Neural cell (in vitro differentiated cells): ENCODE measurements at regions not wholly inside any gene's neighbourhood (a gene's known extent, or its start where the extent isn't known, plus 50 kb on each side); places are given as distances from the start of the nearest gene placed in this dataset.

Source experiments
- H2AFZ ChIP-seq: fragments of 200-600, 300-800 bp; sonication (generic), shearing (Covaris generic); 2 replicates; pipeline ENCODE4 v1.6.0; 2014; ENCODE audit warnings: low read depth, mild to moderate bottlenecking, antibody characterized with exemption, low read length, moderate library complexity
- H3F3A ChIP-seq: fragments of 200-600 bp; shearing (Covaris generic); 2 replicates; pipeline ENCODE4 v1.6.1; 2016; ENCODE audit warnings: mild to moderate bottlenecking, moderate library complexity, mixed read lengths, antibody characterized with exemption, low read length; ENCODE audit not compliant: insufficient read depth, poor library complexity, severe bottlenecking
- H3K27ac ChIP-seq: fragments of 200-600, 300-800 bp; sonication (generic), shearing (Covaris generic); 2 replicates; pipeline ENCODE4 v1.5.1; 2014; ENCODE audit warnings: mild to moderate bottlenecking, low read length, moderate library complexity
- H3K27me3 ChIP-seq: fragments of 300-800, 200-600 bp; sonication (generic), shearing (Covaris generic); 2 replicates; pipeline ENCODE4 v1.6.0; 2014; ENCODE audit warnings: mild to moderate bottlenecking, low read depth, low read length, moderate library complexity; ENCODE audit not compliant: insufficient read depth
- H3K36me3 ChIP-seq: fragments of 300-800, 200-600 bp; sonication (generic), shearing (Covaris generic); 2 replicates; pipeline ENCODE4 v1.5.1; 2014; ENCODE audit warnings: mild to moderate bottlenecking, antibody characterized with exemption, low read length, moderate library complexity; ENCODE audit not compliant: insufficient read depth
- H3K4me2 ChIP-seq: fragments of 300-800, 200-600 bp; sonication (generic), shearing (Covaris generic); 2 replicates; pipeline ENCODE4 v1.6.0; 2014; ENCODE audit warnings: mild to moderate bottlenecking, low read length
- H3K4me3 ChIP-seq: fragments of 300-800, 200-600 bp; sonication (generic), shearing (Covaris generic); 2 replicates; pipeline ENCODE4 v1.5.1; 2014; ENCODE audit warnings: mild to moderate bottlenecking, low read length, moderate library complexity
- H3K79me2 ChIP-seq: fragments of 200-600 bp; shearing (Covaris generic); replicated peaks from 2 replicates; pipeline ENCODE4 v1.6.0; 2014; ENCODE audit warnings: mild to moderate bottlenecking, low read length, moderate library complexity; ENCODE audit not compliant: insufficient read depth
- H3K9ac ChIP-seq: fragments of 300-800, 200-600 bp; sonication (generic), shearing (Covaris generic); 2 replicates; pipeline ENCODE4 v1.6.1; 2016; ENCODE audit warnings: mild to moderate bottlenecking, low read length, mixed read lengths
- H3K9me2 ChIP-seq: fragments of 200-600 bp; shearing (Covaris generic); 2 replicates; pipeline ENCODE4 v1.6.1; 2016; ENCODE audit warnings: mild to moderate bottlenecking, low read length, mixed read lengths; ENCODE audit not compliant: insufficient read depth
- H3K9me3 ChIP-seq: fragments of 200-600, 300-800 bp; sonication (generic), shearing (Covaris generic); 2 replicates; pipeline ENCODE4 v1.6.1; 2016; ENCODE audit warnings: mild to moderate bottlenecking, mixed run types, low read length, moderate library complexity, mixed read lengths
- H4K20me1 ChIP-seq: fragments of 200-600 bp; shearing (Covaris generic); 2 replicates; pipeline ENCODE4 v1.6.1; 2016; ENCODE audit warnings: mild to moderate bottlenecking, mixed run types; ENCODE audit not compliant: insufficient read depth
- CTCF ChIP-seq: fragments of 450-650 bp; IDR thresholded peaks from 2 replicates; pipeline ENCODE4 v1.5.1; 2014; ENCODE audit warnings: antibody characterized with exemption, mild to moderate bottlenecking, moderate library complexity; ENCODE audit not compliant: poor library complexity, severe bottlenecking
- EP300 ChIP-seq: fragments of 450-650 bp; conservative IDR thresholded peaks from 2 replicates; pipeline ENCODE4 v1.6.1; 2014; ENCODE audit warnings: antibody characterized with exemption, mild to moderate bottlenecking, moderate library complexity; ENCODE audit not compliant: poor library complexity, severe bottlenecking
- EZH2 ChIP-seq: fragments of 200-600, 300-800 bp; shearing (Covaris generic), sonication (generic); IDR thresholded peaks from 2 replicates; pipeline ENCODE4 v1.6.1; 2014; ENCODE audit warnings: antibody characterized with exemption, low read length, borderline replicate concordance, mild to moderate bottlenecking; ENCODE audit not compliant: insufficient read depth, poor library complexity, severe bottlenecking
- MXI1 ChIP-seq: fragments of 450-650 bp; conservative IDR thresholded peaks from 2 replicates; pipeline ENCODE4 v1.6.1; 2014; ENCODE audit warnings: antibody characterized with exemption, mild to moderate bottlenecking; ENCODE audit not compliant: poor library complexity, severe bottlenecking
- POLR2AphosphoS5 ChIP-seq: IDR thresholded peaks from 2 replicates; pipeline ENCODE4 v1.6.1; 2012
- RAD21 ChIP-seq: fragments of 450-650 bp; conservative IDR thresholded peaks from 2 replicates; pipeline ENCODE4 v1.6.1; 2014; ENCODE audit warnings: antibody characterized with exemption, mild to moderate bottlenecking, moderate library complexity
- REST ChIP-seq: IDR thresholded peaks from 2 replicates; pipeline ENCODE4 v1.6.1; 2012; ENCODE audit warnings: borderline replicate concordance
- SMC3 ChIP-seq: fragments of 450-650 bp; conservative IDR thresholded peaks from 2 replicates; pipeline ENCODE4 v1.6.1; 2014; ENCODE audit warnings: antibody characterized with exemption, mild to moderate bottlenecking, moderate library complexity; ENCODE audit not compliant: poor library complexity
- TAF1 ChIP-seq: IDR thresholded peaks from 2 replicates; pipeline ENCODE4 v1.6.1; 2012; ENCODE audit warnings: low read depth

GRCh38 chr20:58004900-58005299 lies 223.6 kb downstream of the ANKRD60 start:
- Histone ChIP-seq H3K9me2 (no peaks in the 10 kb centered on the region), H3K79me2 (no peaks in the 10 kb centered on the region), H2AFZ (no peak overlapping the region), H3K9me3 (no peaks in the 10 kb centered on the region), H3K36me3 (no peaks in the 10 kb centered on the region), H3K9ac (no peak overlapping the region), H3F3A (no peaks in the 10 kb centered on the region), H3K4me2 (no peak overlapping the region), H3K27me3 (no peaks in the 10 kb centered on the region), H3K27ac (no peak overlapping the region), H4K20me1 (no peaks in the 10 kb centered on the region), H3K4me3 (no peak overlapping the region)
- no peak for TF ChIP-seq EZH2
- TF ChIP-seq POLR2AphosphoS5: no peak
- no peak for TF ChIP-seq RAD21
- TF ChIP-seq REST: no peak
- no peak for TF ChIP-seq MXI1
- TF ChIP-seq SMC3: no peak
- no peak for TF ChIP-seq CTCF
- no peak for TF ChIP-seq EP300
- TF ChIP-seq TAF1: no peak

- H3K4me2 ChIP-seq: no peak overlapping the region
- no peaks in the 10 kb centered on the region for H3K9me2 ChIP-seq
- H3K9me3 ChIP-seq: no peaks in the 10 kb centered on the region
- H2AFZ ChIP-seq: no peak overlapping the region
- no peaks in the 10 kb centered on the region for H3K79me2 ChIP-seq
- TF ChIP-seq POLR2AphosphoS5: no peak
- TF ChIP-seq EZH2: no peak
- no peak for TF ChIP-seq RAD21
- no peak for TF ChIP-seq EP300
- no peak for TF ChIP-seq REST
- TF ChIP-seq TAF1: no peak
- TF ChIP-seq MXI1: no peak
- H3K9ac ChIP-seq: no peak overlapping the region
- H4K20me1 ChIP-seq: no peaks in the 10 kb centered on the region
- no peaks in the 10 kb centered on the region for H3K36me3 ChIP-seq
- no peak overlapping the region for H3K27ac ChIP-seq
- H3K27me3 ChIP-seq: no peaks in the 10 kb centered on the region
- H3F3A ChIP-seq: no peaks in the 10 kb centered on the region
- H3K4me3 ChIP-seq: no peak overlapping the region
Observed at GRCh38 chr20:58004146-58004545, 224.3 kb downstream of the ANKRD60 start.
